GM19463 (cell line): ENCODE measurements at regions not wholly inside any gene's neighbourhood (a gene's known extent, or its start where the extent isn't known, plus 50 kb on each side); places are given as distances from the start of the nearest gene placed in this dataset.

Source experiments
- ATAC-seq: cut with Tn5 transposase; IDR thresholded peaks from one replicate; pipeline ENCODE4 v1.9.1; 2021; ENCODE audit warnings: mild to moderate bottlenecking, moderate library complexity; ENCODE audit not compliant: unreplicated experiment

DNA sequence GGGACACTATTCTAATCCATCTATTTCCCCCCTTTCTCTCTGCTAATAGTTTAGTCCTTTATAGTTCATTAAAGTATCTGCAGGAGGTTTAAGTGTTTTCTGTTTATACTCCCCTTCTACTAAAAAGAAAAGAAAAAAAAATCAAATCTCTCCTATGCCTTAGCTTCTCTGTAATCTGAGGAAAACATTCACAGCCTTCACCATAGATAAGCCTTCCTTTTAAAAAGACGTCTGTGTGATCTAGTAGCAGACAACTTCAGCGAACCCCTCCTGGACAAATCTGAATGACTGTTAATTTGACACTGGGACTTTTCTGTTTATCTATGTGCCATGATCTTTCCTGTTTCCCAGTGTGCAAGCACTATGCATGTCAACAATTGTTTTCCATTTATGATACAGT lies 70.4 kb upstream of the CDH19 start:
- ATAC-seq, result no peak

DNA sequence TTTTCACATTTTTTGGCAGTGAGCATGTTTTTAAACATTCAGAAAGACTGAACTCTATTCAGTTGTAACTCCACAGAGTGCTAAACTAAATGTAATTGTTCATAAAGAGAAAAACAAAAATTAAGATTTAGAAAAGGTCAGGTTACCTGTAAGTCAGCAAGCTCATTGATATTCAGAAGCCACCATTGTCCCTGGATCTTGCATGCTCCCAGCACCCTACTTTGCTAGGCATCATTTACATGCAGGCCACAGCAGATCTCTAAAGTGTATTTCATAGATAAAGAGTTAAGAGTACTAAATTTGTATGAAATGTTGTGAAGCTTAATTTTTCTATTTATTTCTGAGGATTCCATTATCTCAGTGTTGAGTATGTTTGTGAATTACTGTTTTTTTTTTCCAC lies 64.8 kb upstream of the CDH19 start:
- ATAC-seq, result no peak

- ATAC-seq, result no peak
Observed at GRCh38 chr18:66662632-66663031, 58.7 kb upstream of the CDH19 start.

DNA sequence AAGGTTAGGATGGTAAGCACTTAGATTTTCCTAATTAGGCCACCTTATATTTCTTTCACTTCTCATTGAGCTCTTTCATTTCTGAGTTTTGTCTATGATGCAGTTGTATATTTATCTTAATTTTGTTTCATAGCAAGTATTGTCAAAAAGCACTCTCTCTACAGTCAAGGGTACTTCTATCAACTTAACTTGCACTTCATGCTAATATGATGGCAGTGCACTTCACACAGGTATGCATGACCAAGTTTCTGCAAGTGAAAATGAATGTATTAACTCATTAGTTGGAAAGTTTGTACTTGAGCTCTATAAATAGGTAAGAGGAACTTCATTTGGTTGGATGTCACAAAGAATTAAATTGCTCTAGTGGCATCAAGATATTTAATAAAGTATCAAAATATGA lies 51.5 kb upstream of the CDH19 start:
- no peak for ATAC-seq
